SK-N-SH (cell line): ENCODE measurements at regions not wholly inside any gene's neighbourhood (a gene's known extent, or its start where the extent isn't known, plus 50 kb on each side); places are given as distances from the start of the nearest gene placed in this dataset.

Experiments used
- CTCF ChIA-PET: fragments of 300-600, 350-600 bp; formaldehyde crosslinking; extraction: SDS; loops from one replicate; lab custom pipeline; 2021; lab: Yijun Ruan, JAX
- POLR2A ChIA-PET: fragments of 350-600 bp; sonication (Branson Sonifier 250); formaldehyde crosslinking; extraction: SDS; loops from one replicate; lab custom pipeline; 2020; ENCODE audit warnings: antibody characterized with exemption, inconsistent platforms; lab: Yijun Ruan, JAX
- DNase-seq: peaks from one replicate; pipeline ENCODE4 v3.0.0; 2012
- H2AFZ ChIP-seq: fragments of 200-600 bp; sonication (generic); 2 replicates; pipeline ENCODE4 v1.8.1; 2016; ENCODE audit warnings: antibody characterized with exemption, mild to moderate bottlenecking, low read depth
- H3F3A ChIP-seq: fragments of 200-600 bp; sonication (generic); replicated peaks from 2 replicates; pipeline ENCODE3; 2016; ENCODE audit warnings: antibody characterized with exemption, mild to moderate bottlenecking; ENCODE audit not compliant: insufficient read depth
- H3K27ac ChIP-seq, 2 experiments: fragments of 200-500 bp in 1 of 2; fragments of 200-600 bp in 1 of 2; sonication (Bioruptor generic) in 1 of 2; sonication (generic), shearing (Covaris generic) in 1 of 2; 2 replicates each; pipeline versions ENCODE4 v1.5.1 to v1.6.1; 2014 to 2016; ENCODE audit warnings: low read depth in 2 of 2, inconsistent platforms in 1 of 2, low read length in 1 of 2, mild to moderate bottlenecking in 1 of 2, mixed read lengths in 1 of 2
- H3K27me3 ChIP-seq: fragments of 200-600 bp; sonication (generic), shearing (Covaris generic); 2 replicates; pipeline ENCODE4 v1.6.1; 2016; ENCODE audit warnings: mixed run types; ENCODE audit not compliant: insufficient read depth
- H3K36me3 ChIP-seq, 2 experiments: fragments of 200-500 bp in 1 of 2; fragments of 200-600 bp in 1 of 2; sonication (Bioruptor generic) in 1 of 2; sonication (generic) in 1 of 2; replicated peaks in 1 of 2; 2 replicates each; pipeline versions ENCODE3 to v1.5.1; 2014 to 2016; ENCODE audit warnings: low read length in 1 of 2, mild to moderate bottlenecking in 1 of 2; ENCODE audit not compliant: insufficient read depth in 2 of 2, control insufficient read depth in 1 of 2
- H3K4me1 ChIP-seq, 2 experiments: fragments of 200-500 bp in 1 of 2; fragments of 200-600 bp in 1 of 2; sonication (Bioruptor generic) in 1 of 2; sonication (generic), shearing (Covaris generic) in 1 of 2; 2 replicates each; pipeline versions ENCODE4 v1.5.1 to v1.6.1; 2014 to 2016; ENCODE audit warnings: low read depth in 1 of 2, low read length in 1 of 2, mixed run types in 1 of 2; ENCODE audit not compliant: insufficient read depth in 2 of 2, control insufficient read depth in 1 of 2
- H3K4me2 ChIP-seq: fragments of 200-600 bp; sonication (generic), shearing (Covaris generic); 2 replicates; pipeline ENCODE4 v1.6.1; 2017; ENCODE audit warnings: mixed run types
- H3K4me3 ChIP-seq, 2 experiments: fragments of 200-500 bp in 1 of 2; fragments of 200-600 bp in 1 of 2; sonication (Bioruptor generic) in 1 of 2; sonication (generic), shearing (Covaris generic) in 1 of 2; 2 replicates each; pipeline versions ENCODE4 v1.5.1 to v1.8.1; 2014 to 2016; ENCODE audit warnings: low read depth in 2 of 2, inconsistent platforms in 1 of 2, low read length in 1 of 2, mild to moderate bottlenecking in 1 of 2, mixed read lengths in 1 of 2, moderate library complexity in 1 of 2
- H3K79me2 ChIP-seq: fragments of 200-600 bp; sonication (generic); 2 replicates; pipeline ENCODE4 v1.8.1; 2017; ENCODE audit warnings: mild to moderate bottlenecking; ENCODE audit not compliant: insufficient read depth
- H3K9ac ChIP-seq: fragments of 200-600 bp; sonication (generic); 2 replicates; pipeline ENCODE4 v1.6.1; 2017; ENCODE audit warnings: mixed run types
- H3K9me2 ChIP-seq: fragments of 200-600 bp; sonication (generic); 2 replicates; pipeline ENCODE4 v1.6.1; 2017; ENCODE audit warnings: mixed run types
- H3K9me3 ChIP-seq: fragments of 200-600 bp; sonication (generic); 2 replicates; pipeline ENCODE4 v1.6.1; 2017; ENCODE audit warnings: mixed run types, mild to moderate bottlenecking, moderate library complexity
- H4K20me1 ChIP-seq: fragments of 200-600 bp; sonication (generic); 2 replicates; pipeline ENCODE4 v1.6.1; 2017; ENCODE audit warnings: mild to moderate bottlenecking, mixed run types; ENCODE audit not compliant: insufficient read depth
- CTCF ChIP-seq: fragments of 200-600 bp; sonication (generic); IDR thresholded peaks from 2 replicates; pipeline ENCODE4 v1.6.1; 2017; ENCODE audit warnings: antibody characterized with exemption, mild to moderate bottlenecking, moderate library complexity
- ELF1 ChIP-seq: IDR thresholded peaks from 2 replicates; pipeline ENCODE4 v1.4.0; 2012
- EZH2phosphoT487 ChIP-seq: fragments of 200-600 bp; sonication (generic); IDR thresholded peaks from 2 replicates; pipeline ENCODE4 v1.6.1; 2017; ENCODE audit warnings: low read depth, mixed run types, mild to moderate bottlenecking, antibody characterized with exemption, moderate library complexity, borderline replicate concordance
- GABPA ChIP-seq: IDR thresholded peaks from 2 replicates; pipeline ENCODE4 v1.4.0; 2012; ENCODE audit warnings: low read depth, mild to moderate bottlenecking
- GATA2 ChIP-seq: sonication (generic); formaldehyde crosslinking; IDR thresholded peaks from 2 replicates; pipeline ENCODE4 v1.5.0; 2020; ENCODE audit warnings: mild to moderate bottlenecking, missing genetic modification reagents
- NFIC ChIP-seq: IDR thresholded peaks from 2 replicates; pipeline ENCODE4 v1.4.0; 2012; ENCODE audit warnings: borderline replicate concordance
- PBX3 ChIP-seq: IDR thresholded peaks from 2 replicates; pipeline ENCODE4; 2012
- POLR2AphosphoS5 ChIP-seq: IDR thresholded peaks from 2 replicates; pipeline ENCODE4 v1.6.1; 2012; ENCODE audit warnings: low read depth, low read length
- RAD21 ChIP-seq: IDR thresholded peaks from 2 replicates; pipeline ENCODE4 v1.6.1; 2012; ENCODE audit warnings: mild to moderate bottlenecking, low read length
- SIN3A ChIP-seq: IDR thresholded peaks from 2 replicates; pipeline ENCODE4 v1.6.1; 2012; ENCODE audit warnings: low read depth, mild to moderate bottlenecking, low read length, moderate library complexity, borderline replicate concordance
- SMC3 ChIP-seq: IDR thresholded peaks from 2 replicates; pipeline ENCODE4 v1.6.1; 2012; ENCODE audit warnings: low read depth, low read length, improper control_type of control experiment
- TAF1 ChIP-seq: IDR thresholded peaks from 2 replicates; pipeline ENCODE4 v1.6.1; 2012; ENCODE audit warnings: low read depth, mild to moderate bottlenecking, low read length, moderate library complexity, borderline replicate concordance
- TEAD4 ChIP-seq: IDR thresholded peaks from 2 replicates; pipeline ENCODE4 v1.4.0; 2012; ENCODE audit warnings: mild to moderate bottlenecking, borderline replicate concordance; ENCODE audit not compliant: insufficient read depth
- YY1 ChIP-seq: IDR thresholded peaks from 2 replicates; pipeline ENCODE4 v1.4.0; 2012; ENCODE audit warnings: low read depth, mild to moderate bottlenecking
- WGBS: methylation state at CpG from one replicate; pipeline ENCODE4 v1.1.6; 2017; ENCODE audit warnings: low lambda C conversion rate; 5-methylcytosine and 5-hydroxymethylcytosine counted together
- TF ChIP-seq, protein P1 (sequence below): IDR thresholded peaks from 2 replicates; pipeline ENCODE4 v1.6.1; 2012; ENCODE audit warnings: mild to moderate bottlenecking, low read depth, low read length, moderate library complexity
- TF ChIP-seq, protein P2 (sequence below): IDR thresholded peaks from 2 replicates; pipeline ENCODE4 v1.4.0; 2012; ENCODE audit warnings: low read depth
- TF ChIP-seq, protein P3 (sequence below): fragments of 150-350 bp; IDR thresholded peaks from 2 replicates; pipeline ENCODE4 v1.6.1; 2017; ENCODE audit warnings: antibody characterized with exemption, low read length, low read depth, borderline replicate concordance

DNA sequence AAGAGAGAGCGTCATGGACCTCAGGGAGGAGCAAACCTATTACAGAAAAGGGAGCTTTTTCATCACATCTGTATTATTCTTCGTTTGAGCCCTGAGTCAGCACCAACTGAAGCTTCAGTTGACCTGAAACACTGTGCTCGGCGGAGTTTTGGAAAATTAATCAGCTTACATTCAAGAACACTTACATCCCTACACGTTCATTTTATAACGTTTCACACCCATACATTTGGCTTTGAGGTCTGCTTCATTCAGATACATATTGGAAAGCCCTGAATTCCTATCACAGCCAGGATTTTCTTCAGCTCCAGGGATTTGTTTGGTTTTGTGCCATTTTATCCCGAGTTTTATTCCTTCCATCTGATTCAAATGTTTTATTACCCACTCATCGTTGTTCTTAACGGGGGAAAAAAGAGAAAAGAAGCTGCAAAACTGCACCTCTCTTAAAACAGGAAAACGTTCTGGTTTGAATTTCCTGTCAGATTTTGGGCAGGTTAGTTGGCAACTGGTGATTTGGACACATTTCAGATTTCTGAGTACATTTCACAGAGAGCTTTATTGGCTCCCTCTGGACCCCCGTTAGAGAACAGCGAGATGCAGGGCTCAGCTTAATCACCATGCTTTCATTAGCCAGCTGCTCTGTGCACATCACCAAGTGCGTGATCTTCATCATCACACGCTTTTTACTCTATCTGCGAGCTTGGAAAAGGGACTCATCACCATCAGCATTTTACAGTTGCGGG, 88.8 kb downstream of the CDC42EP3 start (continued):
- TF ChIP-seq, protein P1, sequence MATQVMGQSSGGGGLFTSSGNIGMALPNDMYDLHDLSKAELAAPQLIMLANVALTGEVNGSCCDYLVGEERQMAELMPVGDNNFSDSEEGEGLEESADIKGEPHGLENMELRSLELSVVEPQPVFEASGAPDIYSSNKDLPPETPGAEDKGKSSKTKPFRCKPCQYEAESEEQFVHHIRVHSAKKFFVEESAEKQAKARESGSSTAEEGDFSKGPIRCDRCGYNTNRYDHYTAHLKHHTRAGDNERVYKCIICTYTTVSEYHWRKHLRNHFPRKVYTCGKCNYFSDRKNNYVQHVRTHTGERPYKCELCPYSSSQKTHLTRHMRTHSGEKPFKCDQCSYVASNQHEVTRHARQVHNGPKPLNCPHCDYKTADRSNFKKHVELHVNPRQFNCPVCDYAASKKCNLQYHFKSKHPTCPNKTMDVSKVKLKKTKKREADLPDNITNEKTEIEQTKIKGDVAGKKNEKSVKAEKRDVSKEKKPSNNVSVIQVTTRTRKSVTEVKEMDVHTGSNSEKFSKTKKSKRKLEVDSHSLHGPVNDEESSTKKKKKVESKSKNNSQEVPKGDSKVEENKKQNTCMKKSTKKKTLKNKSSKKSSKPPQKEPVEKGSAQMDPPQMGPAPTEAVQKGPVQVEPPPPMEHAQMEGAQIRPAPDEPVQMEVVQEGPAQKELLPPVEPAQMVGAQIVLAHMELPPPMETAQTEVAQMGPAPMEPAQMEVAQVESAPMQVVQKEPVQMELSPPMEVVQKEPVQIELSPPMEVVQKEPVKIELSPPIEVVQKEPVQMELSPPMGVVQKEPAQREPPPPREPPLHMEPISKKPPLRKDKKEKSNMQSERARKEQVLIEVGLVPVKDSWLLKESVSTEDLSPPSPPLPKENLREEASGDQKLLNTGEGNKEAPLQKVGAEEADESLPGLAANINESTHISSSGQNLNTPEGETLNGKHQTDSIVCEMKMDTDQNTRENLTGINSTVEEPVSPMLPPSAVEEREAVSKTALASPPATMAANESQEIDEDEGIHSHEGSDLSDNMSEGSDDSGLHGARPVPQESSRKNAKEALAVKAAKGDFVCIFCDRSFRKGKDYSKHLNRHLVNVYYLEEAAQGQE = no peak

DNA sequence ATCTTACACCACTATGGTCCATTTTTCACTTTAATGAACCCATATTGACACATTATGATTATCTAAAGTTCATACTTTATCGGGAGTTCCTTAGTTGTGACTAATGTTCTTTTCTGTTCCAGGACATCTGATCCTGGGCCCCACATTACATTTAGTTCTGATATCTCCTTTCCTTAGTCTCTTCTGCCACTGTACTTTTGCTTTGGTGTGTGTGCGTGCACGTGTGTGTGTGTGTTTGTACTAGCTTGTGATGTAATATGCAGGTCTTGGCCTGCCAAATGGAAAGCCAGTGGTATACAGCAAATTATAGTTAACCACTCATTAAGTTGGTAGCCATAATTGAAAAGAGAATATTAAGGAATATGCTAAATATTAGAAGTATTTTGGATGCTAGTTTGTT, 88.0 kb downstream of the CDC42EP3 start:
- Histone ChIP-seq H3K9ac (peak overlapping the region; percentile 66; the same call in 1 of the 2 replicates), H3K27ac (peak overlapping the region; percentile 5 to 96; a peak in 3 of 4 replicates), H3K27me3 (no peaks in the 10 kb centered on the region), H3K36me3 (no peaks in the 10 kb centered on the region), H3K9me2 (no peaks in the 10 kb centered on the region), H2AFZ (no peak overlapping the region), H3K4me2 (peak overlapping the region; percentile 21), H3F3A (peaks cover 49% of the 10 kb centered on the region), H3K4me1 (peaks cover 22 to 63% of the 10 kb centered on the region in 2 experiments), H4K20me1 (no peaks in the 10 kb centered on the region), H3K79me2 (no peaks in the 10 kb centered on the region), H3K9me3 (no peaks in the 10 kb centered on the region), H3K4me3 (no peak overlapping the region)
- no peak for TF ChIP-seq EZH2phosphoT487
- TF ChIP-seq NFIC = no peak
- TF ChIP-seq, protein P1 = no peak
- no peak for TF ChIP-seq GATA2 (CRISPR knock-in tag)
- TF ChIP-seq ELF1 = no peak
- no peak for TF ChIP-seq SMC3
- TF ChIP-seq, protein P2, sequence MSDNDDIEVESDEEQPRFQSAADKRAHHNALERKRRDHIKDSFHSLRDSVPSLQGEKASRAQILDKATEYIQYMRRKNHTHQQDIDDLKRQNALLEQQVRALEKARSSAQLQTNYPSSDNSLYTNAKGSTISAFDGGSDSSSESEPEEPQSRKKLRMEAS = no peak
- no peak for TF ChIP-seq RAD21
- TF ChIP-seq, protein P3, sequence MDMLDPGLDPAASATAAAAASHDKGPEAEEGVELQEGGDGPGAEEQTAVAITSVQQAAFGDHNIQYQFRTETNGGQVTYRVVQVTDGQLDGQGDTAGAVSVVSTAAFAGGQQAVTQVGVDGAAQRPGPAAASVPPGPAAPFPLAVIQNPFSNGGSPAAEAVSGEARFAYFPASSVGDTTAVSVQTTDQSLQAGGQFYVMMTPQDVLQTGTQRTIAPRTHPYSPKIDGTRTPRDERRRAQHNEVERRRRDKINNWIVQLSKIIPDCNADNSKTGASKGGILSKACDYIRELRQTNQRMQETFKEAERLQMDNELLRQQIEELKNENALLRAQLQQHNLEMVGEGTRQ = no peak
- no peak for TF ChIP-seq PBX3
- TF ChIP-seq CTCF = no peak
- TF ChIP-seq POLR2AphosphoS5 = no peak
- TF ChIP-seq TEAD4 = no peak
- TF ChIP-seq SIN3A = no peak
- TF ChIP-seq GABPA = no peak
- TF ChIP-seq YY1 = no peak
- TF ChIP-seq TAF1 = no peak
- ChIA-PET POLR2A (no interaction called here), CTCF (interaction anchor here (1.0 to 1.8 kb wide), 4 partner anchors 16 to 294 kb away, joined by 3 to 8 read pairs (median 4); no protein-coding TSS in a partner anchor)
- no peak for DNase-seq
- WGBS = 71% methylated on average over 3 of the region's 3 CpGs
